ENCODE measurements at regions not wholly inside any gene's neighbourhood (a gene's known extent, or its start where the extent isn't known, plus 50 kb on each side); places are given as distances from the start of the nearest gene placed in this dataset.

GRCh38 chr10:36423821-36424248, 701.6 kb upstream of the ANKRD30A start:
- TF ChIP-seq MXI1 (IDR thresholded peaks at IDR 0.05; ENCODE audit: low read depth, low read length): no peak
- no peak for TF ChIP-seq ZNF24 (IDR thresholded peaks at IDR 0.05)
- TF ChIP-seq, protein P1, sequence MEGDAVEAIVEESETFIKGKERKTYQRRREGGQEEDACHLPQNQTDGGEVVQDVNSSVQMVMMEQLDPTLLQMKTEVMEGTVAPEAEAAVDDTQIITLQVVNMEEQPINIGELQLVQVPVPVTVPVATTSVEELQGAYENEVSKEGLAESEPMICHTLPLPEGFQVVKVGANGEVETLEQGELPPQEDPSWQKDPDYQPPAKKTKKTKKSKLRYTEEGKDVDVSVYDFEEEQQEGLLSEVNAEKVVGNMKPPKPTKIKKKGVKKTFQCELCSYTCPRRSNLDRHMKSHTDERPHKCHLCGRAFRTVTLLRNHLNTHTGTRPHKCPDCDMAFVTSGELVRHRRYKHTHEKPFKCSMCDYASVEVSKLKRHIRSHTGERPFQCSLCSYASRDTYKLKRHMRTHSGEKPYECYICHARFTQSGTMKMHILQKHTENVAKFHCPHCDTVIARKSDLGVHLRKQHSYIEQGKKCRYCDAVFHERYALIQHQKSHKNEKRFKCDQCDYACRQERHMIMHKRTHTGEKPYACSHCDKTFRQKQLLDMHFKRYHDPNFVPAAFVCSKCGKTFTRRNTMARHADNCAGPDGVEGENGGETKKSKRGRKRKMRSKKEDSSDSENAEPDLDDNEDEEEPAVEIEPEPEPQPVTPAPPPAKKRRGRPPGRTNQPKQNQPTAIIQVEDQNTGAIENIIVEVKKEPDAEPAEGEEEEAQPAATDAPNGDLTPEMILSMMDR (IDR thresholded peaks at IDR 0.05 in 2 of 3, conservative IDR thresholded peaks at IDR 0.05 in 1 of 3; ENCODE audit: control insufficient read depth in 2 of 3, extremely low read depth in 1 of 3, insufficient read depth in 1 of 3, low read depth in 3 of 3, low read length in 3 of 3): no peak
- TF ChIP-seq GABPA (IDR thresholded peaks at IDR 0.05; ENCODE audit: low read depth): no peak
- no peak for TF ChIP-seq NFYA (IDR thresholded peaks at IDR 0.05; ENCODE audit: borderline replicate concordance, low read depth, low read length)
- TF ChIP-seq, protein P2, sequence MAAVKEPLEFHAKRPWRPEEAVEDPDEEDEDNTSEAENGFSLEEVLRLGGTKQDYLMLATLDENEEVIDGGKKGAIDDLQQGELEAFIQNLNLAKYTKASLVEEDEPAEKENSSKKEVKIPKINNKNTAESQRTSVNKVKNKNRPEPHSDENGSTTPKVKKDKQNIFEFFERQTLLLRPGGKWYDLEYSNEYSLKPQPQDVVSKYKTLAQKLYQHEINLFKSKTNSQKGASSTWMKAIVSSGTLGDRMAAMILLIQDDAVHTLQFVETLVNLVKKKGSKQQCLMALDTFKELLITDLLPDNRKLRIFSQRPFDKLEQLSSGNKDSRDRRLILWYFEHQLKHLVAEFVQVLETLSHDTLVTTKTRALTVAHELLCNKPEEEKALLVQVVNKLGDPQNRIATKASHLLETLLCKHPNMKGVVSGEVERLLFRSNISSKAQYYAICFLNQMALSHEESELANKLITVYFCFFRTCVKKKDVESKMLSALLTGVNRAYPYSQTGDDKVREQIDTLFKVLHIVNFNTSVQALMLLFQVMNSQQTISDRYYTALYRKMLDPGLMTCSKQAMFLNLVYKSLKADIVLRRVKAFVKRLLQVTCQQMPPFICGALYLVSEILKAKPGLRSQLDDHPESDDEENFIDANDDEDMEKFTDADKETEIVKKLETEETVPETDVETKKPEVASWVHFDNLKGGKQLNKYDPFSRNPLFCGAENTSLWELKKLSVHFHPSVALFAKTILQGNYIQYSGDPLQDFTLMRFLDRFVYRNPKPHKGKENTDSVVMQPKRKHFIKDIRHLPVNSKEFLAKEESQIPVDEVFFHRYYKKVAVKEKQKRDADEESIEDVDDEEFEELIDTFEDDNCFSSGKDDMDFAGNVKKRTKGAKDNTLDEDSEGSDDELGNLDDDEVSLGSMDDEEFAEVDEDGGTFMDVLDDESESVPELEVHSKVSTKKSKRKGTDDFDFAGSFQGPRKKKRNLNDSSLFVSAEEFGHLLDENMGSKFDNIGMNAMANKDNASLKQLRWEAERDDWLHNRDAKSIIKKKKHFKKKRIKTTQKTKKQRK (IDR thresholded peaks at IDR 0.05; ENCODE audit: low read depth, low read length): no peak
- no peak for TF ChIP-seq HDAC6 (IDR thresholded peaks at IDR 0.05; ENCODE audit: unreplicated experiment)
- TF ChIP-seq ZBTB40 (IDR thresholded peaks at IDR 0.05; ENCODE audit: borderline replicate concordance): no peak
- no peak for TF ChIP-seq RBBP5 (conservative IDR thresholded peaks at IDR 0.05)
- TF ChIP-seq, protein P3, sequence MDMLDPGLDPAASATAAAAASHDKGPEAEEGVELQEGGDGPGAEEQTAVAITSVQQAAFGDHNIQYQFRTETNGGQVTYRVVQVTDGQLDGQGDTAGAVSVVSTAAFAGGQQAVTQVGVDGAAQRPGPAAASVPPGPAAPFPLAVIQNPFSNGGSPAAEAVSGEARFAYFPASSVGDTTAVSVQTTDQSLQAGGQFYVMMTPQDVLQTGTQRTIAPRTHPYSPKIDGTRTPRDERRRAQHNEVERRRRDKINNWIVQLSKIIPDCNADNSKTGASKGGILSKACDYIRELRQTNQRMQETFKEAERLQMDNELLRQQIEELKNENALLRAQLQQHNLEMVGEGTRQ (IDR thresholded peaks at IDR 0.05; ENCODE audit: borderline replicate concordance, low read depth, low read length): no peak
